ENCODE measurements at regions not wholly inside any gene's neighbourhood (a gene's known extent, or its start where the extent isn't known, plus 50 kb on each side); places are given as distances from the start of the nearest gene placed in this dataset.

DNA sequence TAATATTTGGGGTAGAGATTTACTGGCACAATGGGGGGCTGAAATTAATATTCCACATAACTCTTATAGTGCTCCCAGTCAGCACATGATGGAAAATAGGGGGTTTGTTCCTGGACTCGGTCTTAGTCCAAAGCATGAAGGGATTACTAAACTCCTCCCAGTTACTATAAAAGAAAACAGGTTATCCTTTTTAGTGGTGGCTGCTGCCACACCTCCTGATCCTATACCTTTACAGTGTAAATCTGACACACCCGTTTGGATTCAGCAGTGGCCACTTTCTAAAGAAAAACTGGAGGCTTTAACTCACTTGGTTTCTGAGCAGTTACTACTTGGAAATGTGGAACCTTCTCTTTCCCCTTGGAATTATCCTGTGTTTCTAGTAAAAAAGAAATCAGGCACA lies 572.9 kb upstream of the PTGER4 start:
- TF ChIP-seq, protein P1, sequence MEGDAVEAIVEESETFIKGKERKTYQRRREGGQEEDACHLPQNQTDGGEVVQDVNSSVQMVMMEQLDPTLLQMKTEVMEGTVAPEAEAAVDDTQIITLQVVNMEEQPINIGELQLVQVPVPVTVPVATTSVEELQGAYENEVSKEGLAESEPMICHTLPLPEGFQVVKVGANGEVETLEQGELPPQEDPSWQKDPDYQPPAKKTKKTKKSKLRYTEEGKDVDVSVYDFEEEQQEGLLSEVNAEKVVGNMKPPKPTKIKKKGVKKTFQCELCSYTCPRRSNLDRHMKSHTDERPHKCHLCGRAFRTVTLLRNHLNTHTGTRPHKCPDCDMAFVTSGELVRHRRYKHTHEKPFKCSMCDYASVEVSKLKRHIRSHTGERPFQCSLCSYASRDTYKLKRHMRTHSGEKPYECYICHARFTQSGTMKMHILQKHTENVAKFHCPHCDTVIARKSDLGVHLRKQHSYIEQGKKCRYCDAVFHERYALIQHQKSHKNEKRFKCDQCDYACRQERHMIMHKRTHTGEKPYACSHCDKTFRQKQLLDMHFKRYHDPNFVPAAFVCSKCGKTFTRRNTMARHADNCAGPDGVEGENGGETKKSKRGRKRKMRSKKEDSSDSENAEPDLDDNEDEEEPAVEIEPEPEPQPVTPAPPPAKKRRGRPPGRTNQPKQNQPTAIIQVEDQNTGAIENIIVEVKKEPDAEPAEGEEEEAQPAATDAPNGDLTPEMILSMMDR (conservative IDR thresholded peaks at IDR 0.05; ENCODE audit: low read length): no peak
- no peak for TF ChIP-seq EZH2phosphoT487 (IDR thresholded peaks at IDR 0.05; ENCODE audit: borderline replicate concordance)

Data from Loucy (cell line).